Fibroblast of the conjunctiva (primary cell): ENCODE measurements at regions not wholly inside any gene's neighbourhood (a gene's known extent, or its start where the extent isn't known, plus 50 kb on each side); places are given as distances from the start of the nearest gene placed in this dataset.

Source experiments
- DNase-seq: peaks from one replicate; pipeline ENCODE4 v3.0.0-alpha.2; 2010; ENCODE audit warnings: low read depth

- no peak for DNase-seq
Observed at GRCh38 chr10:78366663-78367411, 333.2 kb downstream of the RPS24 start.

GRCh38 chr10:78367751-78368150 lies 334.1 kb downstream of the RPS24 start:
- no peak for DNase-seq

- DNase-seq: no peak
Observed at GRCh38 chr10:78371136-78371535, 337.5 kb downstream of the RPS24 start.

- no peak for DNase-seq
Observed at GRCh38 chr10:78372806-78373205, 339.1 kb downstream of the RPS24 start.

GRCh38 chr10:78374331-78375028 lies 340.8 kb downstream of the RPS24 start:
- DNase-seq: no peak

- no peak for DNase-seq
Observed at GRCh38 chr10:78375854-78376785, 342.5 kb downstream of the RPS24 start.

- DNase-seq: no peak
Observed at GRCh38 chr10:78377356-78377755, 343.7 kb downstream of the RPS24 start.

GRCh38 chr10:78378192-78378591 lies 344.5 kb downstream of the RPS24 start:
- DNase-seq: no peak

GRCh38 chr10:78381107-78381506 lies 347.4 kb downstream of the RPS24 start:
- DNase-seq: no peak

- no peak for DNase-seq
Observed at GRCh38 chr10:78382047-78382446, 348.4 kb downstream of the RPS24 start.

GRCh38 chr10:78382772-78383171 lies 349.1 kb downstream of the RPS24 start:
- DNase-seq: no peak

GRCh38 chr10:78383378-78384048 lies 349.9 kb downstream of the RPS24 start:
- no peak for DNase-seq

GRCh38 chr10:78384049-78384431 lies 350.4 kb downstream of the RPS24 start:
- no peak for DNase-seq

- no peak for DNase-seq
Observed at GRCh38 chr10:78385599-78385998, 351.9 kb downstream of the RPS24 start.

- no peak for DNase-seq
Observed at GRCh38 chr10:78386509-78386908, 352.8 kb downstream of the RPS24 start.

- DNase-seq: no peak
Observed at GRCh38 chr10:78388331-78389050, 354.8 kb downstream of the RPS24 start.

- no peak for DNase-seq
Observed at GRCh38 chr10:78389419-78389818, 355.8 kb downstream of the RPS24 start.

GRCh38 chr10:78390051-78390450 lies 356.4 kb downstream of the RPS24 start:
- no peak for DNase-seq

GRCh38 chr10:78390817-78391216 lies 357.2 kb downstream of the RPS24 start:
- DNase-seq: no peak

- DNase-seq: no peak
Observed at GRCh38 chr10:78391585-78391984, 357.9 kb downstream of the RPS24 start.

GRCh38 chr10:78392197-78392596 lies 358.5 kb downstream of the RPS24 start:
- no peak for DNase-seq
